NB4 (cell line): ENCODE measurements at regions not wholly inside any gene's neighbourhood (a gene's known extent, or its start where the extent isn't known, plus 50 kb on each side); places are given as distances from the start of the nearest gene placed in this dataset.

ENCODE experiments used
- DNase-seq: peaks from one replicate; pipeline ENCODE4 v3.0.0; 2010; ENCODE audit warnings: low read depth
- H3K4me3 ChIP-seq: one replicate; pipeline ENCODE4 v1.5.1; 2011; ENCODE audit warnings: mild to moderate bottlenecking, low read depth, low read length, moderate library complexity
- CTCF ChIP-seq: IDR thresholded peaks from one replicate; pipeline ENCODE4 v1.5.1; 2012; ENCODE audit warnings: low read depth, low read length
- MAX ChIP-seq: IDR thresholded peaks from 2 replicates; pipeline ENCODE4 v1.6.1; 2011; ENCODE audit warnings: low read depth, low read length
- MYC ChIP-seq: IDR thresholded peaks from 2 replicates; pipeline ENCODE4 v1.6.1; 2011; ENCODE audit warnings: low read depth, low read length
- POLR2A ChIP-seq: IDR thresholded peaks from 2 replicates; pipeline ENCODE4 v1.6.1; 2011; ENCODE audit warnings: mild to moderate bottlenecking; ENCODE audit not compliant: insufficient read length; ENCODE audit errors: extremely low read depth

- TF ChIP-seq POLR2A (no peak), CTCF (no peak), MYC (no peak), MAX (no peak)
- no peak for DNase-seq
- H3K4me3 ChIP-seq, result no peak overlapping the region
These were observed 331.6 kb upstream of the FAM241A start for GRCh38 chr4:111813555-111814140.

GRCh38 chr4:111814961-111815360 lies 330.3 kb upstream of the FAM241A start:
- TF ChIP-seq POLR2A (no peak), MYC (no peak), MAX (no peak), CTCF (no peak)
- no peak overlapping the region for H3K4me3 ChIP-seq
- DNase-seq, result no peak

- no peak overlapping the region for H3K4me3 ChIP-seq
- TF ChIP-seq CTCF (no peak), MYC (no peak), MAX (no peak), POLR2A (no peak)
- DNase-seq, result no peak
These were observed 323.9 kb upstream of the FAM241A start for GRCh38 chr4:111821342-111821741.

GRCh38 chr4:111836601-111837000 lies 308.7 kb upstream of the FAM241A start:
- no peak for TF ChIP-seq POLR2A
- TF ChIP-seq CTCF, result no peak
- TF ChIP-seq MAX, result no peak
- no peak for TF ChIP-seq MYC
- no peak for DNase-seq
- no peak overlapping the region for H3K4me3 ChIP-seq

GRCh38 chr4:111837761-111838160 lies 307.5 kb upstream of the FAM241A start:
- DNase-seq, result no peak
- TF ChIP-seq MAX (no peak), POLR2A (no peak), MYC (no peak)

GRCh38 chr4:111838406-111838930 lies 306.8 kb upstream of the FAM241A start:
- no peak overlapping the region for H3K4me3 ChIP-seq
- TF ChIP-seq POLR2A (no peak), MYC (no peak), MAX (no peak), CTCF (no peak)
- DNase-seq, result no peak

More at GRCh38 chr4:111837761-111838160, 307.5 kb upstream of the FAM241A start:
- no peak overlapping the region for H3K4me3 ChIP-seq
